Skeletal muscle satellite cell (primary cell): ENCODE measurements at regions not wholly inside any gene's neighbourhood (a gene's known extent, or its start where the extent isn't known, plus 50 kb on each side); places are given as distances from the start of the nearest gene placed in this dataset.

Experiments used
- H3K27me3 ChIP-seq: 2 replicates; pipeline ENCODE4 v1.7.0; 2013; ENCODE audit warnings: low read length; ENCODE audit not compliant: control insufficient read depth, insufficient read depth
- H3K36me3 ChIP-seq: 2 replicates; pipeline ENCODE4 v1.7.0; 2013; ENCODE audit warnings: mild to moderate bottlenecking, control low read depth, low read length; ENCODE audit not compliant: insufficient read depth
- H3K4me1 ChIP-seq: 2 replicates; pipeline ENCODE4 v1.7.0; 2013; ENCODE audit warnings: low read length; ENCODE audit not compliant: control insufficient read depth, insufficient read depth
- H3K4me2 ChIP-seq: 2 replicates; pipeline ENCODE4 v1.7.0; 2013; ENCODE audit warnings: mild to moderate bottlenecking, low read length
- H3K4me3 ChIP-seq: 2 replicates; pipeline ENCODE4 v1.7.0; 2013; ENCODE audit warnings: low read length
- H3K9ac ChIP-seq: 2 replicates; pipeline ENCODE4 v1.7.0; 2013; ENCODE audit warnings: mild to moderate bottlenecking, low read depth, low read length, moderate library complexity
- H3K9me3 ChIP-seq: replicated peaks from 2 replicates; pipeline ENCODE4 v1.7.0; 2013; ENCODE audit warnings: mild to moderate bottlenecking, control low read depth, low read length

DNA sequence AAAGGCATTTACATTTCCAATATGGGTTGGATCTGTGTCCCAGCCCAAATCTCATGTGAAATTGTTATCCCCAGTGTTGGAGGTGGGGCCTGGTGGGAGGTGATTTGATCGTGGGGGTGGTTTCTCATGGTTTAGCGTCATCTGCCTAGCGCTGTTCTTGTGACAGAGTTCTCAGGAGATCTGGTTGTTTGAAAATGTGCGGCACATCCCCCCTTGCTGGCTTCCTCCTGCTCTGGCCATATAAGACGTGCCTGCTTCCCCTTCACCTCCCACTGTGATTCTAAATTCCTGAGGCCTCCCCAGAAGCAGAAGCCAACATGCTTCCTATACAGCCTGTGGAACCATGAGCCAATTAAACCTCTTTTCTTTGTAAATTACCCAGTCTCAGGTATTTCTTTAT is 126.2 kb upstream of the FNDC3A start:
- H3K9me3 ChIP-seq = no peaks in the 10 kb centered on the region
- no peak overlapping the region for H3K4me3 ChIP-seq
- peaks cover 9% of the 10 kb centered on the region for H3K4me1 ChIP-seq
- H3K4me2 ChIP-seq = no peak overlapping the region
- no peak overlapping the region for H3K9ac ChIP-seq
- no peaks in the 10 kb centered on the region for H3K27me3 ChIP-seq
- H3K36me3 ChIP-seq = no peaks in the 10 kb centered on the region

DNA sequence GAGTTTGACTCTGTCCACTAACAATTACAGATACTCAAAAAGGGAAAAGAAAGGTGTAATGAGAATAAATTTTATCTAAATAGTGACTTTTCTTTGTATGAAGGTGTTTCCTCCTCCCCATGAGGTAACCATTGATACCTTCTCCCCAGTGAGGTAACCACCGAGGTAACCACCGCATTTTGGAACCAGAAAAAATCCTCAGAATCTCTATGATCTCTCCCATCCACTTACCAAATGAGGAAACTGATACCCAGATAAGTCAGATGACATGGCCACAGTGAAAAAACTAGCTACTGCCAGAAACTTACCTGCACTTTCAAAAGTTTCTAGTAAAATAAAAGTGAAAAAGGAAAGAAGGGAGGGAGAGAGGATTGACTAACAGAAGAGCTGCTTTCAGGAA is 124.0 kb upstream of the FNDC3A start:
- Histone ChIP-seq H3K9me3 (no peaks in the 10 kb centered on the region), H3K27me3 (no peaks in the 10 kb centered on the region), H3K4me3 (no peak overlapping the region), H3K9ac (no peak overlapping the region), H3K4me1 (peaks cover 9% of the 10 kb centered on the region), H3K36me3 (no peaks in the 10 kb centered on the region), H3K4me2 (no peak overlapping the region)

DNA sequence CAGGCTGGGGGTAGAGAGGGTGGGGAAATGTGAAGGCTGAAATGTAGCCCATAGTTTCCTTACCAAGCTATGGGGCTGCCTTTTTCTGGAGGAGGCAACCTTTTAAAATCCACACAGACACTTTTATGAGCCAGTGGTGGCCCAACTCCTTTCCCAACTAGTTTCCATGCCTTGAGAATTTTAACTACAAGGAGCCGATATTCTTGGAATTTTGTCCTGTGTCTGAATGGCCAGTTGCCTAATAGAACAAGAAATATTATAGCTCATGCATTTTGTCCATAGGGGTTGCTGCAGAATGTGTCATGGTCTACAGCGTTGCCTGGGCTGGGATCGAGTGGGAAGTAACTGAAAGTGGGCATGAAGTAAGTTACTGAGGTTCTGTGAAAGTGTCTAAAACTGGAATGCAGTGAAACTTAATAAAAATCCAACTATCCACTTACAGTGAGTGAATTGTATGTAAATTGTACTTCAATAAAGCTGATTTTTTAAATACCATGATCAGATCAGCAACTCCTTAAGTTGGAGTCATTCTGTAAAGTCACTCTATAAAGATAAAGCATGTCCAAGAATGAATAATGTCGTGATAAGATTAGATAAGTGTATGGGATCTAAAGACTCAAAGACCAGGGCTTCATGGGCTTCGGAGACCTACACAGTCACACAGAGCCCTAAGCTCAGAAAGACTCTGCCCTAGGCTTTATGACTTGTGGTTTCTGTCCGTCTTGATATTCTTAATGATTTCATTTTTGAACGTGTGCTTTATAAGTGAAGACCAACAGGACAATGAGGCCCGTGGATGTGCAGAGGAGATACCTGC is 122.6 kb upstream of the FNDC3A start:
- no peak overlapping the region for H3K4me3 ChIP-seq
- H3K9me3 ChIP-seq = no peaks in the 10 kb centered on the region
- H3K4me2 ChIP-seq = no peak overlapping the region
- peaks cover 9% of the 10 kb centered on the region for H3K4me1 ChIP-seq
- no peak overlapping the region for H3K9ac ChIP-seq
- H3K36me3 ChIP-seq = no peaks in the 10 kb centered on the region
- no peaks in the 10 kb centered on the region for H3K27me3 ChIP-seq

GRCh38 chr13:48853728-48854102 is 122.0 kb upstream of the FNDC3A start:
- no peak overlapping the region for H3K9ac ChIP-seq
- H3K4me2 ChIP-seq = no peak overlapping the region
- H3K27me3 ChIP-seq = no peaks in the 10 kb centered on the region
- H3K4me3 ChIP-seq = no peak overlapping the region
- no peaks in the 10 kb centered on the region for H3K9me3 ChIP-seq
- H3K36me3 ChIP-seq = no peaks in the 10 kb centered on the region
- H3K4me1 ChIP-seq = peaks cover 9% of the 10 kb centered on the region

DNA sequence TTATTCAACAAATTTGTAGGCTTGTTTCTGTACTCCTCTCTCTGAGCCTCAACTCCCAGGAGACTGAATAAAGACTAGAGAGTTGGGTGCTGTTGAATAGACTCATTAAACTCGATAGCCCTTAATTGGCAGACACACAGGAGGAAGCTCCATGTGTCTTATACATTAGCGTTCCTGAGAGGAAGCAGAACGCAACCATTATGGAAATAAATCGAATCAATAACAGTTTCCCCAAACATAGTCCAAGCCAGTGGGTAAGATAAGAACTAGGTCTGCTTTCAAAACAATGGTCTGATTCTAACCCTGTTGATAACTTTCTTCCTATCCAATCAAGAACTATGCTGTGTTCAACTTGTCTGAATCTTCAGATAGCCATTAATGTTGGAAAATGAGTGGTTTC is 118.1 kb upstream of the FNDC3A start:
- peaks cover 9% of the 10 kb centered on the region for H3K4me1 ChIP-seq
- H3K9ac ChIP-seq = no peak overlapping the region
- H3K27me3 ChIP-seq = no peaks in the 10 kb centered on the region
- H3K9me3 ChIP-seq = no peaks in the 10 kb centered on the region
- H3K4me2 ChIP-seq = no peak overlapping the region
- H3K36me3 ChIP-seq = no peaks in the 10 kb centered on the region
- no peak overlapping the region for H3K4me3 ChIP-seq

GRCh38 chr13:48858122-48858902 is 117.4 kb upstream of the FNDC3A start:
- H3K36me3 ChIP-seq = no peaks in the 10 kb centered on the region
- no peak overlapping the region for H3K9ac ChIP-seq
- H3K4me1 ChIP-seq = peaks cover 8% of the 10 kb centered on the region

DNA sequence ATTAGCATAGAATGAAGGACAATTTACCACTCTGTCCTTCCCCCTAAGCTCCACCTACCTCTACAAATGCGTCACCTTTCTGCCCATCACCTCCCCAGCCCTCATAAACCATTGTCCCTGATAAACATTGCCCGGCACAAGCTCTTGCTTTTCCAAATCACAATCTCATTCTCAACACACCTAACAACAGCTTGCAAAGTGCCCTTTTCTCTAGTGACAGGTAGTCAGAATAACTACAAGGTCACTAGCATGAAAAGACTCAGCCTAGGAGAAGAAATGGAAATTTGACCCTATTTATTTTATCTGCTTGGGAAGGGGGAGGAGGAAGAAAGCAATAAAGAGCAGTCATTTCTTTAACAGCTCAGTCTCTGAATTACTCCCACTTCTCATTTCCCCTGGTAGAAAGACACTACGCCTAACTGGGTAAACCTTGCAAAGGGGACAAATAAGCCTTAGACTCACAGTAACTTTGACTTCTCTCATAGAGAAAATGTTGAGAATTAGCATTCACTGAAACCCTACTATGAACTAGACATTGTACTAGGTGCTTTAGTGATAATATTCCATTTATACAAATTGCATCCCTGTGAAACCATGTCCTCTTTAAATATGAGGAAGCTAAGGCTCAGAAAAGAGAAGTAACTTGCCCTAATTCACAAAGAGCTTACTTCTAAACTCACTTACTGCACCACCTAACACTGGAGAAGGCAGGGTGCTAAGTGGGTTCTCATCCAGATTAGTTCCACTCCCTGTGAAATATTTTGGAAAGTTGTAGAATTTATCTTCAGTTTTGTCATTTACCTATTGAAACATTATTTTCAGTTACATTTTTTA is 116.2 kb upstream of the FNDC3A start:
- Histone ChIP-seq H3K9ac (no peak overlapping the region), H3K4me3 (no peak overlapping the region), H3K4me1 (no peaks in the 10 kb centered on the region), H3K36me3 (no peaks in the 10 kb centered on the region), H3K27me3 (no peaks in the 10 kb centered on the region), H3K4me2 (no peak overlapping the region), H3K9me3 (no peaks in the 10 kb centered on the region)

More at GRCh38 chr13:48858122-48858902, 117.4 kb upstream of the FNDC3A start:
- H3K4me3 ChIP-seq = no peak overlapping the region
- H3K27me3 ChIP-seq = no peaks in the 10 kb centered on the region
- H3K9me3 ChIP-seq = no peaks in the 10 kb centered on the region
- H3K4me2 ChIP-seq = no peak overlapping the region

DNA sequence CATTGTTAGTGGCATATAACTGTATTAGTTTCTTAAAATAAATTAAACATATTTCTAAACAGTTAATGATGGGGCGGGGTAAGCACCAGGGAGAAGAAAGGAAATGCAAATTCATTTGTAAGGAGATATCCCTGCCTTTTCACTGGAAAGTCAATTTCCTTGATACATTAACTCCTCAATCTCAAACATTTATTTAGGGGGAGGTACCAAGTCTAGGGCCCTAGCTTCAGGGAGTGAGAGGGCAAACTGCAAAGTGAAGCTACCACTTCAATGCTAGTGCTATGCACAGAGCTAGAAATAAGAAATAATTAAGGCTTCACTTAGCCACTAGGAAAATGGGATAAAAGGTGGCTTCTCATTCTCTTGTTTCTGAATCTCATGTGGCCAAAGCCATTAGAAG is 115.3 kb upstream of the FNDC3A start:
- H3K9ac ChIP-seq = no peak overlapping the region
- H3K27me3 ChIP-seq = no peaks in the 10 kb centered on the region
- no peak overlapping the region for H3K4me3 ChIP-seq
- no peaks in the 10 kb centered on the region for H3K36me3 ChIP-seq
- no peak overlapping the region for H3K4me2 ChIP-seq
- H3K9me3 ChIP-seq = no peaks in the 10 kb centered on the region
- no peaks in the 10 kb centered on the region for H3K4me1 ChIP-seq

- H3K9me3 ChIP-seq = no peaks in the 10 kb centered on the region
- H3K4me2 ChIP-seq = no peak overlapping the region
- no peaks in the 10 kb centered on the region for H3K36me3 ChIP-seq
- no peaks in the 10 kb centered on the region for H3K27me3 ChIP-seq
- H3K4me3 ChIP-seq = no peak overlapping the region
- no peak overlapping the region for H3K9ac ChIP-seq
- no peaks in the 10 kb centered on the region for H3K4me1 ChIP-seq
These were observed 113.1 kb upstream of the FNDC3A start for GRCh38 chr13:48862572-48862971.

DNA sequence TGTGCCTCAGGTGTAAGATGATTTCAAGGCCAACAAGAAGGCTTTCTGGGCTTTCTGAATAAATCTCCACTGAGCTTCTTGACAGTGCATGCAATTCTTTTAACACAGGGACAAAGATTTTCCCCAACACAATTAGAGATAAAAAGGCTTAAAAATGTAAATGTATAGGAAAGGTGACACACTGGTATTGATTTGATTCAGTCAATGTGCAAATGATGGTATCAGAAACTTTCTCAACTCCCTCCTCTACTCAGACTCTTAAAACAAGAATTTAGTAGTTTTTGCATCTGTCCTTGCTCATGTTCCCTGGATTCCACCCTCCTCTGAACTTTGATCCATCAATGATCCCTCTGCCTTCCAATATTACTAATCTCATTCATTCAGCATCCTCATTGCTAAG is 111.6 kb upstream of the FNDC3A start:
- H3K4me3 ChIP-seq = no peak overlapping the region
- no peaks in the 10 kb centered on the region for H3K27me3 ChIP-seq
- H3K4me1 ChIP-seq = no peaks in the 10 kb centered on the region
- no peak overlapping the region for H3K4me2 ChIP-seq
- H3K36me3 ChIP-seq = no peaks in the 10 kb centered on the region
- no peaks in the 10 kb centered on the region for H3K9me3 ChIP-seq
- no peak overlapping the region for H3K9ac ChIP-seq

DNA sequence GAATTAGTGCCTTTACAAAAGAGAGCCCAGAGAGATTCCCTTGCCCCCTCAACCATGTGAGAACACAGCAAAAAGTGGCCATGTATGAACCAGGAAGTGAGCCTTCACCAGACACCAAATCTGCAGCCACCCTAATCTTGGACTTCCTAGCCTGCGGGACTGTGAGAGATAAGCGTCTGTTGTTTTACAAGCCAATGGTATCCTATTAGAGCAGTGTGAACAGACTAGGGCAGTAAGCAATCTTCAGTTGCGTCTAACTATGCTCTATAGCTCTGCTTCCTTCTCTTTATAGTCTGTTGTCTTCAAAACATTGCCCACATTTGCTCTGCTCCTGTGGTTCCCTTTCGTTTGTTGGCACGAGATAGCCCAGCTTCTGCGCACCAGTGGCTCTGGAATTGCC is 109.5 kb upstream of the FNDC3A start:
- H3K4me1 ChIP-seq = no peaks in the 10 kb centered on the region
- H3K27me3 ChIP-seq = no peaks in the 10 kb centered on the region
- H3K4me3 ChIP-seq = no peak overlapping the region
- H3K36me3 ChIP-seq = no peaks in the 10 kb centered on the region
- H3K9ac ChIP-seq = no peak overlapping the region
- no peak overlapping the region for H3K4me2 ChIP-seq
- H3K9me3 ChIP-seq = no peaks in the 10 kb centered on the region
